ENCODE measurements at regions not wholly inside any gene's neighbourhood (a gene's known extent, or its start where the extent isn't known, plus 50 kb on each side); places are given as distances from the start of the nearest gene placed in this dataset.

DNA sequence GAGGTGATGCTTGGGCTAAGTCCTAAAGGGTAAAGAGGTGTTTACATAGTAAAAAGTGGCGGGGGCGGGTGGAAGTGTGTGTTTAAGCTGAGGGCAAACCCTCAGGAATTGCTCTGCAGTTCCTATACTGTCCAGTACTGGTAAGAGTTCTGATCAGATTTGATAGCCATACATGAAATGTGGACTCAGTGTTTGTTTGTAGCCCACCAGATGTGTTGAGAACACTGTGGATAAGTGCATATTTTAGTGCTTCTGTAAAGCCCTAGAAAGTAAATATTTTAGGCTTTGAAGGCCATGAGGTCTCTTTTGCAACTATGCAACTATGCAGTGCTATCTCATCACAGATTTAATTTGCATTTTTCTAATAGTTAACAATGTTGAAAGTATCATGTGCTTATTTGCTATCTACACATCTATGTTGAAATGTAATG is 80.7 kb upstream of the EOLA2 start (continued):
- TF ChIP-seq PITX1 (CRISPR knock-in tag; IDR thresholded peaks at IDR 0.05) = no peak

DNA sequence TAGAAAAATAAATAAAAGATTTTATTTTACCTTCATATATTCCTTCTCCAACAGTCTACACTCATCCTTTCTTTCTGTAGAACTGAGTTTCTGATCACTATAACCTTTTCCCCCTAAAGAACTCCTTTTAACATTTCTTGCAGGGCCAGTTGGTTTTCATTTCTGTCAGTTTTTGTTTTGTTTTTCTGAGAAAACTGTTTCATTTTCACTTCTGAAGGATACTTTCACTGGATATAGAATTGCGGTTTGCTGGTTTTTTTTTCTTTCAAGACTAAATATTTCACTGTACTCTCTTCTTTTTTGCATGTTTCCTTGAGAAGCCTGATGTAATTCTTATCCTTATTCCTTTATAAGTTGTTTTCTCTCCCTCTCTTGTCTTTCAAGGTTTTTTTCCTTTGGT is 90.4 kb upstream of the EOLA2 start:
- no peak for ATAC-seq
- BruUV-seq (replicated peaks) = no TSS peak
- Histone ChIP-seq H3K79me2 (ENCODE audit: insufficient read depth, low read length) (no peaks in the 10 kb centered on the region), H3K4me2 (ENCODE audit: low read depth, low read length) (no peak overlapping the region), H3K27me3 (ENCODE audit: control insufficient read depth in 1 of 2, insufficient read depth in 2 of 2, low read length in 2 of 2) (no peaks in the 10 kb centered on the region), H3K4me3 (replicated peaks in 1 of 3; ENCODE audit: insufficient read depth in 1 of 3, low read depth in 2 of 3, low read length in 3 of 3) (no peak overlapping the region), H2AFZ (ENCODE audit: low read length) (no peak overlapping the region), H3K27ac (ENCODE audit: extremely low read length, insufficient read depth, low read length) (no peak overlapping the region), H3K4me1 (ENCODE audit: insufficient read depth, low read length) (no peaks in the 10 kb centered on the region), H3K9me3 (ENCODE audit: low read length) (no peaks in the 10 kb centered on the region), H4K20me1 (ENCODE audit: insufficient read depth, low read length) (no peaks in the 10 kb centered on the region), H3K36me3 (replicated peaks in 1 of 2; ENCODE audit: control insufficient read depth in 1 of 2, insufficient read depth in 2 of 2, low read length in 2 of 2) (no peaks in the 10 kb centered on the region), H3K9ac (ENCODE audit: insufficient read depth, low read depth, low read length) (no peak overlapping the region)
- ChIA-PET POLR2A (no interaction called here), CTCF (ENCODE audit: low intra/inter-chr PET ratio, low total read pairs) (no interaction called here)
- 79% methylated on average over 1 of the region's 1 CpG for WGBS (ENCODE audit: low lambda C conversion rate)
- in situ Hi-C loops (cut with HindIII; ENCODE audit: extremely low pct_ligation_motif_present, low pct_unique_long_range_greater_than_20kb) = no loop called here
- no peak for TF ChIP-seq SOX5 (CRISPR knock-in tag; IDR thresholded peaks at IDR 0.05; ENCODE audit: borderline replicate concordance)
- no peak for FAIRE-seq
- intact Hi-C loops (cut with micrococcal nuclease; ENCODE audit: unreplicated experiment) = no loop called here
- DNase-seq (ENCODE audit: low spot score) = no peak

DNA sequence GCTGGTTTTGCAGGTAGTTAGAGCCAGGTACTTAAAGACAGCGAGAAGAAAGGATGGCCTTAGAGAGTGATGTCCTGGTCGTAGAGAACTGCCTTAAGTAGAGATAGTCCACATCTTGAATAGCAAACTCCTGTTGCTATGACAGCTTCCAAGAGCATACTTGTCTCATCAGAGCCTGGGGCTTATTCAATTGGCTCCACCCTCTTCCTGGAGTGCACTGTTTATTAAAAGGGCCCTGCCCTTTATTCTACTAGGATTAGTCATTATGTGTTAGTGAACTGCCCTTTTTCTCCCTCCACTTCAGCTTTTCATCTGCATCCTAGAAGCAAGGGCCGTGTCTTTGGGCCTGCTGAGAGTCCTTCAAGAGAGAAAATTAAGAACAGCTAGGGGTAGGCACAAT is 94.5 kb upstream of the EOLA2 start:
- Histone ChIP-seq H3K9me3 (ENCODE audit: low read length) (peaks cover 6% of the 10 kb centered on the region; the same call in 1 of the 2 replicates), H3K4me2 (ENCODE audit: low read depth, low read length) (no peak overlapping the region), H3K27me3 (ENCODE audit: control insufficient read depth in 1 of 2, insufficient read depth in 2 of 2, low read length in 2 of 2) (no peaks in the 10 kb centered on the region), H3K9ac (ENCODE audit: insufficient read depth, low read depth, low read length) (no peak overlapping the region), H3K4me1 (ENCODE audit: insufficient read depth, low read length) (peaks cover 26% of the 10 kb centered on the region), H2AFZ (ENCODE audit: low read length) (no peak overlapping the region), H3K27ac (ENCODE audit: extremely low read length, insufficient read depth, low read length) (no peak overlapping the region), H3K36me3 (replicated peaks in 1 of 2; ENCODE audit: control insufficient read depth in 1 of 2, insufficient read depth in 2 of 2, low read length in 2 of 2) (no peaks in the 10 kb centered on the region), H3K4me3 (replicated peaks in 1 of 3; ENCODE audit: insufficient read depth in 1 of 3, low read depth in 2 of 3, low read length in 3 of 3) (no peak overlapping the region), H3K79me2 (ENCODE audit: insufficient read depth, low read length) (no peaks in the 10 kb centered on the region), H4K20me1 (ENCODE audit: insufficient read depth, low read length) (no peaks in the 10 kb centered on the region)
- FAIRE-seq (no peak), DNase-seq (ENCODE audit: low spot score) (no peak), ATAC-seq (no peak)
- WGBS (ENCODE audit: low lambda C conversion rate) = 21% methylated on average over 1 of the region's 3 CpGs
- CTCF ChIA-PET (ENCODE audit: low intra/inter-chr PET ratio, low total read pairs) = no interaction called here
- BruUV-seq (replicated peaks) = no TSS peak
- POLR2A ChIA-PET = no interaction called here
- intact Hi-C loops (cut with micrococcal nuclease; ENCODE audit: unreplicated experiment) = no loop called here
- in situ Hi-C loops (cut with HindIII; ENCODE audit: extremely low pct_ligation_motif_present, low pct_unique_long_range_greater_than_20kb) = no loop called here
- TF ChIP-seq PCBP2 (optimal IDR thresholded peaks at IDR 0.05; ENCODE audit: low read depth, low read length, poor library complexity, severe bottlenecking) (no peak), ELF3 (CRISPR knock-in tag; IDR thresholded peaks at IDR 0.05) (no peak), TRIM24 (CRISPR knock-in tag; IDR thresholded peaks at IDR 0.05) (no peak), CC2D1A (CRISPR knock-in tag; IDR thresholded peaks at IDR 0.05) (no peak), POLR2A (IDR thresholded peaks at IDR 0.05; ENCODE audit: insufficient read depth in 1 of 2, low read depth in 2 of 2, low read length in 2 of 2) (no peak), CCDC6 (CRISPR knock-in tag; IDR thresholded peaks at IDR 0.05) (no peak), CCAR2 (optimal IDR thresholded peaks at IDR 0.05; ENCODE audit: low read depth, low read length) (no peak), PCBP1 (IDR thresholded peaks at IDR 0.05; ENCODE audit: borderline replicate concordance, low read depth, low read length) (no peak), UBTF (CRISPR knock-in tag; IDR thresholded peaks at IDR 0.05) (no peak), ZNF879 (CRISPR knock-in tag; IDR thresholded peaks at IDR 0.05) (no peak), ZNF720 (CRISPR knock-in tag; IDR thresholded peaks at IDR 0.05) (no peak)
- TF ChIP-seq, protein P1, sequence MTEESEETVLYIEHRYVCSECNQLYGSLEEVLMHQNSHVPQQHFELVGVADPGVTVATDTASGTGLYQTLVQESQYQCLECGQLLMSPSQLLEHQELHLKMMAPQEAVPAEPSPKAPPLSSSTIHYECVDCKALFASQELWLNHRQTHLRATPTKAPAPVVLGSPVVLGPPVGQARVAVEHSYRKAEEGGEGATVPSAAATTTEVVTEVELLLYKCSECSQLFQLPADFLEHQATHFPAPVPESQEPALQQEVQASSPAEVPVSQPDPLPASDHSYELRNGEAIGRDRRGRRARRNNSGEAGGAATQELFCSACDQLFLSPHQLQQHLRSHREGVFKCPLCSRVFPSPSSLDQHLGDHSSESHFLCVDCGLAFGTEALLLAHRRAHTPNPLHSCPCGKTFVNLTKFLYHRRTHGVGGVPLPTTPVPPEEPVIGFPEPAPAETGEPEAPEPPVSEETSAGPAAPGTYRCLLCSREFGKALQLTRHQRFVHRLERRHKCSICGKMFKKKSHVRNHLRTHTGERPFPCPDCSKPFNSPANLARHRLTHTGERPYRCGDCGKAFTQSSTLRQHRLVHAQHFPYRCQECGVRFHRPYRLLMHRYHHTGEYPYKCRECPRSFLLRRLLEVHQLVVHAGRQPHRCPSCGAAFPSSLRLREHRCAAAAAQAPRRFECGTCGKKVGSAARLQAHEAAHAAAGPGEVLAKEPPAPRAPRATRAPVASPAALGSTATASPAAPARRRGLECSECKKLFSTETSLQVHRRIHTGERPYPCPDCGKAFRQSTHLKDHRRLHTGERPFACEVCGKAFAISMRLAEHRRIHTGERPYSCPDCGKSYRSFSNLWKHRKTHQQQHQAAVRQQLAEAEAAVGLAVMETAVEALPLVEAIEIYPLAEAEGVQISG (CRISPR knock-in tag; IDR thresholded peaks at IDR 0.05) = no peak

All from HepG2 (cell line).